ENCODE measurements at regions not wholly inside any gene's neighbourhood (a gene's known extent, or its start where the extent isn't known, plus 50 kb on each side); places are given as distances from the start of the nearest gene placed in this dataset.
"Not testable (repeated sequence)": the region's sequence is repeated elsewhere in the genome, so short reads cannot be mapped to it uniquely, and the experiment has no call there.

DNA sequence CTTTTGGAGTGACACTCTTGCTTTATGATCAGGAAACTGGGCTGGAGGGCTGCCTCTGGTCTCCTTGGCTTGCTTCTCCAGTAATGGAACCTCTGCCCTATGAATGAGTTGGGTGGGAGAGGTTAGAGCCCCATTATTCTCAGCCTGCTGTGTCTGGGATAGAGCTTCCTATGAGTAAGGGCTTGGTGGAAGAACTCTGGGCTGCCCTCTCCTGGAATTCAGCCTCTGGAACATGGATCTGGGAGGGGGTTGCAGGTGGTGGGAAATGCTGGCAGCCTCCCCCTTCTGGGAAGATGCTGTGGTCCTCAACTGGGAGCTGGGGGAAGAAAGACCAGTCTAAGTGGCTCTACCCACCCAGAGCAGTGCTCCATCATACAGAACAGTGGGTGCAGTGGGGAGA, 81.8 kb upstream of the SYN3 start:
- H3K4me3 ChIP-seq (IDR thresholded peaks at IDR 0.05; ENCODE audit: insufficient read depth, low read depth, low read length) = no peak overlapping the region
- H3K9ac ChIP-seq = no peak overlapping the region
- H3K27me3 ChIP-seq (ENCODE audit: insufficient read depth, low read depth) = no peaks in the 10 kb centered on the region
- H3K27ac ChIP-seq = no peak overlapping the region
- H4K20me1 ChIP-seq (ENCODE audit: insufficient read depth) = no peaks in the 10 kb centered on the region
- no peak overlapping the region for H3K4me2 ChIP-seq
- no peaks in the 10 kb centered on the region for H3K36me3 ChIP-seq (ENCODE audit: insufficient read depth)
- no peak overlapping the region for H2AFZ ChIP-seq (ENCODE audit: low read depth)
- no peaks in the 10 kb centered on the region for H3K4me1 ChIP-seq (ENCODE audit: low read depth, poor library complexity, severe bottlenecking)
- TF ChIP-seq, protein P1, sequence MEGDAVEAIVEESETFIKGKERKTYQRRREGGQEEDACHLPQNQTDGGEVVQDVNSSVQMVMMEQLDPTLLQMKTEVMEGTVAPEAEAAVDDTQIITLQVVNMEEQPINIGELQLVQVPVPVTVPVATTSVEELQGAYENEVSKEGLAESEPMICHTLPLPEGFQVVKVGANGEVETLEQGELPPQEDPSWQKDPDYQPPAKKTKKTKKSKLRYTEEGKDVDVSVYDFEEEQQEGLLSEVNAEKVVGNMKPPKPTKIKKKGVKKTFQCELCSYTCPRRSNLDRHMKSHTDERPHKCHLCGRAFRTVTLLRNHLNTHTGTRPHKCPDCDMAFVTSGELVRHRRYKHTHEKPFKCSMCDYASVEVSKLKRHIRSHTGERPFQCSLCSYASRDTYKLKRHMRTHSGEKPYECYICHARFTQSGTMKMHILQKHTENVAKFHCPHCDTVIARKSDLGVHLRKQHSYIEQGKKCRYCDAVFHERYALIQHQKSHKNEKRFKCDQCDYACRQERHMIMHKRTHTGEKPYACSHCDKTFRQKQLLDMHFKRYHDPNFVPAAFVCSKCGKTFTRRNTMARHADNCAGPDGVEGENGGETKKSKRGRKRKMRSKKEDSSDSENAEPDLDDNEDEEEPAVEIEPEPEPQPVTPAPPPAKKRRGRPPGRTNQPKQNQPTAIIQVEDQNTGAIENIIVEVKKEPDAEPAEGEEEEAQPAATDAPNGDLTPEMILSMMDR (conservative IDR thresholded peaks at IDR 0.05; ENCODE audit: low read depth, low read length) = no peak
- no peaks in the 10 kb centered on the region for H3K79me2 ChIP-seq (ENCODE audit: insufficient read depth, low read depth)

DNA sequence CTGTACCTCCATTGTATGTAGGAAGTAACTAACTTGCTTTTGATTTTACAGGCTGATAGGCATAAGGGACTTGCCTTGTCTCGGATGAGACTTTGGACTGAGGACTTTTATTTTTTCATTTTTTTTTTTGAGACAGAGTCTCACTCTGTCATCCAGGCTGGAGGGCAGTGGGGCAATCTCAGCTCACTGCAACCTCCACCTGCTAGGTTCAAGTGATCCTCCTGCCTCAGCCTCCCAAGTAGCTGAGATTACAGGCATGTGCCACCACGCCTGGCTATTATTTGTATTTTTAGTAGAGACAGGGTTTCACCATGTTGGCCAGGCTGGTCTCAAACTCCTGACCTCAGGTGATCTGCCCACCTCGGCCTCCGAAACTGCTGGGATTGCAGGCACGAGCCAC, 80.2 kb upstream of the SYN3 start:
- H3K9ac ChIP-seq; H3K79me2 ChIP-seq (ENCODE audit: insufficient read depth, low read depth); H3K27me3 ChIP-seq (ENCODE audit: insufficient read depth, low read depth); H3K4me3 ChIP-seq (IDR thresholded peaks at IDR 0.05; ENCODE audit: insufficient read depth, low read depth, low read length); H2AFZ ChIP-seq (ENCODE audit: low read depth); H3K27ac ChIP-seq; H3K4me2 ChIP-seq; H4K20me1 ChIP-seq (ENCODE audit: insufficient read depth); H3K4me1 ChIP-seq (ENCODE audit: low read depth, poor library complexity, severe bottlenecking); H3K36me3 ChIP-seq (ENCODE audit: insufficient read depth): not testable (repeated sequence)

DNA sequence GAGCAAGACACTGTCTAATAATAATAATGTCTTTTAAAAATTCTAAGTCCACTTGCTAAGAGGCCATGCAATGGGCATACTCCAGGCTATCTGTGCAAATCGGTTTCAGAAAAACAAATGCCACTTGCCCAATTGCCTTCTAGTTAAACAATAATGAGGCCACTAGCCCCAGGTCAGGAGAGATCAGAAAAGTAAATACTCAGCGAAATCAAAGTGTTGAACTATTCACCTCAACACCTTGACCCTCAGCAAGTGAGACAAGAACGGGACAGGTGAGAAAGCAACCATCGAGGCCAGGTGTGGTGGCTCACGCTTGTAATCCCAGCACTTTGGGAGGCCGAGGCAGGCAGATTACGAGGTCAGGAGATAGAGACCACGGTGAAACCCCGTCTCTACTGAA, 72.3 kb upstream of the SYN3 start:
- no peak overlapping the region for H2AFZ ChIP-seq (ENCODE audit: low read depth)
- no peak overlapping the region for H3K4me3 ChIP-seq (IDR thresholded peaks at IDR 0.05; ENCODE audit: insufficient read depth, low read depth, low read length)
- no peak overlapping the region for H3K4me2 ChIP-seq
- H3K27ac ChIP-seq = no peak overlapping the region
- no peaks in the 10 kb centered on the region for H3K4me1 ChIP-seq (ENCODE audit: low read depth, poor library complexity, severe bottlenecking)
- H3K27me3 ChIP-seq (ENCODE audit: insufficient read depth, low read depth) = no peaks in the 10 kb centered on the region
- no peak overlapping the region for H3K9ac ChIP-seq
- H3K36me3 ChIP-seq (ENCODE audit: insufficient read depth) = no peaks in the 10 kb centered on the region
- TF ChIP-seq, protein P1 (conservative IDR thresholded peaks at IDR 0.05; ENCODE audit: low read depth, low read length) = no peak
- no peaks in the 10 kb centered on the region for H4K20me1 ChIP-seq (ENCODE audit: insufficient read depth)
- no peaks in the 10 kb centered on the region for H3K79me2 ChIP-seq (ENCODE audit: insufficient read depth, low read depth)

DNA sequence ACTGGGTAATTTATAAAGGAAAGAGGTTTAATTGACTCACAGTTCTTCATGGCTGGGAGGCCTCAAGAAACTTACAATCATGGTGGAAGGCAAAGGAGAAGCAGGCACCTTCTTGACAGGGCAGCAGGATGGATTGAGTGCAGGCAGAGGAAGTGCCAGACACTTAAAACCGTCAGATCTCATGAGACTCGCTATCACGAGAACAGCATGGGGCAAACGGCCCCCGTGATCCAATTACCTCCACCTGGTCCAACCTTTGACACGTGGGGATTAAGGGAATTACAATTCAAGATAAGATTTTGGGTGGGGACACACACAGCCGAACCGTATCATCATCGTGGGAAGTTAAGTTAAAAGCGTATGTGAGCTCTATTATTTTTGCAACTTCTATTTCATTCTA, 71.4 kb upstream of the SYN3 start:
- Histone ChIP-seq H3K4me3 (IDR thresholded peaks at IDR 0.05; ENCODE audit: insufficient read depth, low read depth, low read length) (no peak overlapping the region), H4K20me1 (ENCODE audit: insufficient read depth) (no peaks in the 10 kb centered on the region), H3K4me2 (no peak overlapping the region), H3K27ac (no peak overlapping the region), H3K27me3 (ENCODE audit: insufficient read depth, low read depth) (no peaks in the 10 kb centered on the region), H3K4me1 (ENCODE audit: low read depth, poor library complexity, severe bottlenecking) (no peaks in the 10 kb centered on the region), H3K36me3 (ENCODE audit: insufficient read depth) (no peaks in the 10 kb centered on the region), H3K9ac (no peak overlapping the region), H2AFZ (ENCODE audit: low read depth) (no peak overlapping the region), H3K79me2 (ENCODE audit: insufficient read depth, low read depth) (no peaks in the 10 kb centered on the region)
- TF ChIP-seq, protein P1 (conservative IDR thresholded peaks at IDR 0.05; ENCODE audit: low read depth, low read length) = no peak

DNA sequence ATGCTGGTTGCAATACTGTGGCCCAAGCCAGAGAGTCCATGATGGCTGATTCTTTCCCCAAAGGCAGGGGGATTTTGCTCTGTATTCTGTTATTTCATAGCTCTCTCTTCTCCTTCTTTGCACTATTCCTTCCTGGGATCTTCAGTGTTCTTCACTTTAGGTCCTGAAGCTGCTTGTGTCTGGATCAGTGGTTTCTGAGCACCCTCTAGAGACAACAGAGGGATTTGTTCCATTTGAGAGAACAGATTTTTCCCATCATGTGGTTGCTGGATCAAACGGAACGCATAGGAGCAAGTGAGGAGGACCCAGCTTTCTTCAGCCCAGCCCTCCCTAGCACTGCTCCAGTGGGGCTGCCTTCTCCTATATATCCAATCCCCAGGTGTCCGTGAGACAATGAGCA, 68.7 kb upstream of the SYN3 start:
- Histone ChIP-seq H3K4me1 (ENCODE audit: low read depth, poor library complexity, severe bottlenecking) (no peaks in the 10 kb centered on the region), H3K27me3 (ENCODE audit: insufficient read depth, low read depth) (no peaks in the 10 kb centered on the region), H3K9ac (no peak overlapping the region), H3K79me2 (ENCODE audit: insufficient read depth, low read depth) (no peaks in the 10 kb centered on the region), H2AFZ (ENCODE audit: low read depth) (no peak overlapping the region), H3K27ac (no peak overlapping the region), H3K4me2 (no peak overlapping the region), H4K20me1 (ENCODE audit: insufficient read depth) (no peaks in the 10 kb centered on the region), H3K4me3 (IDR thresholded peaks at IDR 0.05; ENCODE audit: insufficient read depth, low read depth, low read length) (no peak overlapping the region), H3K36me3 (ENCODE audit: insufficient read depth) (no peaks in the 10 kb centered on the region)
- TF ChIP-seq, protein P1 (conservative IDR thresholded peaks at IDR 0.05; ENCODE audit: low read depth, low read length) = no peak

Measured in KMS-11 (cell line).